ENCODE measurements at regions not wholly inside any gene's neighbourhood (a gene's known extent, or its start where the extent isn't known, plus 50 kb on each side); places are given as distances from the start of the nearest gene placed in this dataset.

DNA sequence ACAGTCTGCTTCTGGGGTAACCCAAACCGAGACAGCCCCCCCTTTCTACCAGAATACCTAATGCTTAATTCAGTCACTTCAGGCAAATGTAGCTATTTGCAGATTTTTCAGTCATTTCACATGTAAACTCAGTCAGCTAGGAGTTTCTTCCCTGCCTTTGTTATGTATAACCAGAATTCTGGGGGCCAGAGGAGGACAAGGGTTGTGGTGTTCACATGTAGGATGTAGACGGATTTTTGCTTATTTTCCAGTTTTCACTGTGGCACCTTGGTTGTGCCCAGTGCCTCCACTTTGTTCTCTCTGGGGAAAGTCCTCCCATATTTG, 51.1 kb downstream of the PROKR2 start:
- no peaks in the 10 kb centered on the region for H3K27me3 Mint-ChIP-seq
- H3K9me3 Mint-ChIP-seq: no peaks in the 10 kb centered on the region
- H3K4me3 Mint-ChIP-seq: no peak overlapping the region
- no peak overlapping the region for H3K27ac Mint-ChIP-seq (ENCODE audit: low read depth)
- DNase-seq (ENCODE audit: low spot score in 2 of 2) (no peak), ATAC-seq (replicated peaks; ENCODE audit: extremely low read depth, poor library complexity, severe bottlenecking) (no peak)
- no peaks in the 10 kb centered on the region for H3K36me3 Mint-ChIP-seq (ENCODE audit: insufficient read depth)
- peaks cover 36% of the 10 kb centered on the region for H3K4me1 Mint-ChIP-seq

DNA sequence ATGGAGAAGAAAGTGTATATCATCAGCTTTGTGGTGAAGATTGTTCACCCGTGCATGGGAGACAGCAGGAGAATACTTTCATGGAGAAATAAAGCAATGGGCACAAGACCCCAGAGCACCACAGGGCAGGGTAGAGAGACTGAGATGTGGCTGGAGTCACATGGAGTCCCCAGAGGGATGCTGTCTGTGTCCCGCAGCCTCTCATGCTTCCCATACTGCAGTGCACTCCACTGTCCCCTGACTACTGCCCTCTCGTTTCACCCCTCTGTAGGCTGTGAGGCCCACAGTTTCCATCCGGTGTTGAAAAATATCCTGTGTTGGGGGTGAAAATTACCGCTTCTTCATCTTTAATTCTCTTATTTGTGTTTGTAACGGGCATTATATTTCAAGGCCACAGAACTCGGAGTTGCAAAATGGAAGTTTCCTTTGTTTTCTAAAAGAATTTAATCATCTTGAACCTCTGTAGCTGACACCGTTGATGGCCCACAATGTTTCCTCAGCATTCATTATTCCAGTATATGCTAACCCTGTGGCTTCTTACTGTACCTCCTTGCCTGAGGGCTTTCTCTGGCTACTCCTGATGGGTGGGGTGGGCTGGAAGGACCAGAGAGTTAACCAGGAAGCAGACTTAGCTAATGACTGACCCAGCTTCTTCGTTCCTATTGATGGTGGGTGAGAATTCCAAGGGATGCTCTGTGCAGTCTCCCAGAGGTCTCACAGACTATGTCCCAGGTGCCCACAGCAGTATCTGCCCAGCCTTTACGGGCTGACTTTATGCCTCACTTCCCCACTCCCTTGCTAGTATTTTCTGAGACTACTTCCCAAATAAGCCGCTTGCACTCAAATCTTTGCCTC, 51.7 kb downstream of the PROKR2 start:
- no peaks in the 10 kb centered on the region for H3K9me3 Mint-ChIP-seq
- no peak overlapping the region for H3K27ac Mint-ChIP-seq (ENCODE audit: low read depth)
- no peak overlapping the region for H3K4me3 Mint-ChIP-seq
- H3K27me3 Mint-ChIP-seq: no peaks in the 10 kb centered on the region
- no peak for DNase-seq (ENCODE audit: low spot score in 2 of 2)
- H3K36me3 Mint-ChIP-seq (ENCODE audit: insufficient read depth): no peaks in the 10 kb centered on the region
- peaks cover 36% of the 10 kb centered on the region for H3K4me1 Mint-ChIP-seq
- ATAC-seq (replicated peaks; ENCODE audit: extremely low read depth, poor library complexity, severe bottlenecking): no peak

DNA sequence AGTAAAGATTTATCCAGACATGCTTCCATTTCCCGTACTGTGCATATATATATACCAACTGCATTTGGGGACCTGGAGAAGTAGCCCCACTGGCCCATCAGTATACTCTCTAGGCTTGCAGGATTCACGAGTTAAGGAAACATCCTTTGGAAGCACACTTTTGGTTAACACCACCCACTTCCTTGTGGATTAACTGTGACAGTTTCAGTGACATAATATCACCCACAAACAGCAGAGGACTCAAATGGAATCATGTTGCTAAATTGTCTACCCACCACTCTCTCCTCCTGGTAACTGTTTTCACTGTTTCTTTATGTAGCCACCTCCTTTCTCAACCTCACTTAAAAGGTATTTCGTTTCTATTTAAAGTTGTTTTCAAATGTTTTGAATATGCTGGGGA, 55.0 kb downstream of the PROKR2 start:
- Mint-ChIP-seq H3K27me3 (no peaks in the 10 kb centered on the region), H3K4me1 (peaks cover 19% of the 10 kb centered on the region), H3K4me3 (no peak overlapping the region), H3K27ac (ENCODE audit: low read depth) (peak overlapping the region; percentile 35), H3K9me3 (no peaks in the 10 kb centered on the region), H3K36me3 (ENCODE audit: insufficient read depth) (peaks cover 1% of the 10 kb centered on the region)
- ATAC-seq (replicated peaks; ENCODE audit: extremely low read depth, poor library complexity, severe bottlenecking): no peak
- DNase-seq (ENCODE audit: low spot score in 2 of 2): no peak

DNA sequence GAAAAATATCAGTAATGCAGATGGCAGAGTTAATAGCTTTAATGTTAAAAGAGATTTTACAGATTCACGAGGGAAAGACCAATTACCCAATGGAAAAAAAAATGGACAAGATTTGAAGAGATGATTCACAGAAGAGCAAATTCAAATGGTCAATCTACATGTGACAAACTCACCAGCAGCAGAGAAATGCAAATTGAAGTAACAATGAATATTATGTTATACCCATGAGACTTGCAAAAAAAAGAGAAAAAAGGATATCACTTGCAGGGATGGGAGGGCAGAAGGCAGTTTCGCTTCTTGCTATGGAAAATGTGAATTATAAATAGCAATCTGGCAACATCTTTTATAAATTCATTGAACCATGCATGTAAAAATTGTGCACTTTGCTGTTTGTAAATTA, 55.9 kb downstream of the PROKR2 start:
- Mint-ChIP-seq H3K9me3 (no peaks in the 10 kb centered on the region), H3K27me3 (no peaks in the 10 kb centered on the region), H3K36me3 (ENCODE audit: insufficient read depth) (peaks cover 4% of the 10 kb centered on the region), H3K4me3 (no peak overlapping the region), H3K27ac (ENCODE audit: low read depth) (no peak overlapping the region), H3K4me1 (peaks cover 18% of the 10 kb centered on the region)
- DNase-seq (ENCODE audit: low spot score in 2 of 2) (no peak), ATAC-seq (replicated peaks; ENCODE audit: extremely low read depth, poor library complexity, severe bottlenecking) (no peak)

All from central memory CD8-positive, alpha-beta T cell (primary cell).